ENCODE measurements at regions not wholly inside any gene's neighbourhood (a gene's known extent, or its start where the extent isn't known, plus 50 kb on each side); places are given as distances from the start of the nearest gene placed in this dataset.

DNA sequence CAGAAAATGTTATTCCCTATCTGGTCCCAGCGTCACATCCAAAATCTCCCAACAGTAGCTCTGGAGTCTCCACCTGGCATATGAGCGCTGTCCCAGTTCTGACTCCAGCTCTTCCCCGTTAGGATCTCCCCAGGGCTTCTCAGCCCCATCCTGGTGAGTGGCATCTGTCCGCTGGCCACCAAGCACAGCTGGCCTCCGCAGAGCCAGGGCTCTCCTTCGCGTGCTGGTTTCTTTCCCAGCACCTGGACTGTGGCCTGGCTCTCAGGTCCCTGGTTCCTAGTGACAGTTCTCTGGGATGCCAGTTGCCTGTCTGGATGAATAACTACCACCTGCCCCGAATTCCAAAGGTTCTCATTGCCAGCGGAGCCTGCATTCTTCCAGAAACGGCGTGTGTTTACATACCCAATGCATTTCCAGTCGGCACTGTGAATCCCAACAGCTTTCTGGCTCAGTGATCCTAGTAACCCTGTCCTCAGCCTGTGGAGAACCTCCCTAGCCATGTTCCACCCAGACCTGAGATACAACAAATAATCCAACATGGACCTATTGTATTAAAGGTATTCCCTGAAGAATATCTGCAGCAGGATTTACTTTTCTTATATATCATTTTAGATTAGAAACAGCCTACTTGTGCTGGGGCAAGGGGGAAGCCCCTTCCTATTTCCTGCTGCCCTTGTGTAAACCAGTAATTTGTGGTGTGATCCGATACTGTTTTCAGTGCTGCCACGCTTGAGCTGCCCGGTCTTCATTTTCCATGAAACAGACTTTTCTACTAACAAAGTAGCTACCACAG, 69.9 kb upstream of the PDE10A start:
- DNase-seq: no peak

DNA sequence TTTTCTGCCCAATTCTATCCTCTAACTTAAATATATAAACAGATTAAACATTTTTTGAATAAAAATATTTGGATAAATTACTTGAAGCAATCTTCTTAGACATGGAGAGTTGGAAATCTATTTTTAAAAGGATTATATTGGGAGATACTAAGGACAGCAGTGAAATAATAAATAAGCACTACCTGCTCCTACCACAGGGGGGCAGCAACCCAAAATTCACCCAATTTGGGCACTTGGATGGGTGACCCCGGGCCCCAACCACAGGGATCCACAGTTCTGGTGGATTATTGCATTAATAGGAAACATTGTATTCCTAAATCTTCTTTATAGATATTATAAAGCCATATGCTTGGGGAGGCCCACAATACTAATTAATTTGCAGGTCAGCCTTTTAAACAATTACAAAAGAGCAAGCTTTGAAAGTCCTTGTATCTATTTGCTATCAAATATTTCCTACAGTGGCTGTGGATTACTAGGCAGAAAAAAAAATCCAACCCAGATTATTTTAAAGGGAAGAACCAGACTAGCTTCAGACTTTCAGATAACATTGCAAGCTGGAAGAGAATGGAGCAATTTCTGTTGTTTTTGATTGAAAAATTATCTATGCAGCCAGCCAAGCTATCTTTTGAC, 66.4 kb upstream of the PDE10A start:
- DNase-seq: peak; percentile 12

DNA sequence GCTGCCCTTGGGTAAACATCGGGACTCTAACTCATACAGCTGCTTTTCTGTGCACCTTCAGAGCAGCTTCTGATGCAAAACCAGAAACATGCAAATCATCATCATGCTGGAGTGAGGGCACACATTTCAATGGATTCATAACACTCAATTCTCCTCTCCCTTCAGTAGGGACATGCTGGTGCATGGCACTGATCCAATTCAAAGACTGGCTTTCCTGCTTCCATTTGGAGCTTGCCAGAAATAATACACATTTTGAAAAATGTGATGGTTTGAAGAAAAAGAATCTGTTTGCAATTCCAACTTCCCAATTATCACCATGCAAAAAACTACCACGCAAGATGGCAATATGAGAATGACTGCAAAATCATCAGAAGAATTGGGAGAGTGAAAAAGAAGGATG, 65.2 kb upstream of the PDE10A start:
- no peak for DNase-seq

DNA sequence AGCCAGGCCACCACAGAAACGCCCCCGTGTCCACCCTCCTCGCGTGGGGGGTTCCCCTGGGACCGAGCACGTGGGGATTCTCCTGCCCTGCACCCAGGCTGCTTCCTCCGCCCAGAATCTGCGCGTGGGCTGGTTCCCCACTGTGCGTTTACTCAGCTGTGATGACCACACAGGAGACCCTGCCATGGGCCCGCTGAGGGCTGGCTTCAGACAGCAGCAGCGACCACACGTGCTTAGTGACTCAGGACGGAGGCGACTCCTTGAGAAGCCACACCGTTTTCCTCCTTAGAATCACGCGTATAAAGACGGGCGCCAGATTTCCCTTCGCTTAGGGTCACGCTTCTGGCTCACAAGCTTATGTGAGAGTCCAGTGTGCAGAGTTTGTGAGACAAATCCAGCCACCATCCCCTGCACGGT, 63.9 kb upstream of the PDE10A start:
- DNase-seq: no peak

DNA sequence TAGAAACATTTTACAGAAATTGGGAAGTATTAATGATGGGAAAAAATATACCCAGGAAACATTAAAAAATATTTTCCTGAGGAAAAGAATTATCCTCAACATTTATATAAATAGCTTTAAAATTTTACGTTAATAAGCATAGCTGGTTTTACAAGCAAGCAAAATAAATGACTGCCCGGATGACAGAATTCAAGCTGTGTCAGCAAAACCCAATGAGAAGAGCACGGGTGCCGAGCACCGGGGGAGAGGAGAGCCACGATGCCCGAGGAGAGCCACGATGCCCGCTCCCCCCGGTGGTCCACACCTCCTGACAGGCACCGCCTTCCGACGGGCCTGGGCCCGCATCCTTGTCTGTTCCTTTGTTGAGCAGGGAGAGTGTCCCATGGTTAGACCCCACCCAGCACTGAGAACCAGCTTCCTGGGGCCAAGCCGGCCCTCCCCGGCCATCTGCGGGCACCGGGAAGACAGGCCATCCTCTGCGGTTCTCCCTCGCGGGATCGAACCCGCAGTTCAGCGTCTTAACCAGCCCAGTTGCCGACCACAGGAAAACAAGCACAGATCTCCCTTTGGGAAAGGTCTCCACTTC, 63.3 kb upstream of the PDE10A start:
- no peak for DNase-seq

DNA sequence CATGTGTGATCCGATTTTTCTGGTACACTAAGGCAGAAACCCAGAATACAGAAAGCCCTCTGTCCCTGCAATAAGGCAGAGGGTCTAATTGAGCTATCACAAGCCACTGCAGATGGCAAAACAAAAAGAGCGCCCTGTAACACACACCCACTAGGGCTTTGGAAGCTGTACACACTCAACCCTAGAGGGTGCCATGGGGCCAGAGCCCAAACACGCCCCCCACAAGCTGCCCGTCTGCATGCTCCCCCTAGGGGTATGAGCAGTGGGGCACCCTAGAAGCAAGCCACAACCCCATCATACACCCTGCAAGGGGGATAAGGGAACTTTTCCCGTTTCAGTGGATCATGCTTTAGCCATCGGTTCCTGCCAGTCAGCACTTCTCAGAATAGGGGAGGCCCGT, 62.2 kb upstream of the PDE10A start:
- DNase-seq: no peak

DNA sequence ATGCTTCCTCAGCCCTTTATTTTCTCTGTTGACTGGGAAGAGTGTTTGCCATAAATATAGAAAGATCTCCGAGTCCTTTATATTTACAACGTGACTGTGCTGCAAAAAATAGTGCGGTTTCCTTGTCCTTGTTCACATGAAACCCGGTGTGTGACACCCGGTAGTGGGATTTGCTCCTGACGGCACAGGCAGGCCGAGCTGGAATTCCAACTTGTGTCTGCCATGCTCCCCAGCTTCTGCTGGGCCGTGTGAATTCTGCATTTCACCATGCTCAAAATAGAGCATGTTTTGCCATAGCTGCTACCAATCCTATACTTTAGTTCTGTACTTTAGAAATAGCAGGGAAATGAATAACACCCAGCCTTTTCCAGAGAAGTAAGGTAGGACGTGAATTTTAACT, 60.3 kb upstream of the PDE10A start:
- DNase-seq: no peak

DNA sequence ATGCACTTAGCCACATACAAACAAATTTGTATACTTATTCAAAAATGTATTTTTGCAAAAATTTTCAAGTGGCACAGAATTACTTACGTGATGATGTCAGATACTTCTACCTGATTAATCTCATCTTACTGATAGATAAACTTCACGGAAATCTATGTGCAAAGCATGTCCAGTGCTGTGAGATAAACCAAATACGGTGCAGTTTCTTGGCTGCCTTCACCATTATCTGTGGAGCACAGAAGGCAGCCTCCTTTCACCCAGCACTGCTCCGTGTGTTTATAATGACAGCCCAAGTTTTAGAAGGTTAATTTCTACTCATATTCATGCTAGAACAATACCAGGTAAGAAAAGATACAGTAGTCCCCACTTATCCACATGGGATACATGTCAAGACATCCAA, 59.0 kb upstream of the PDE10A start:
- DNase-seq: no peak

DNA sequence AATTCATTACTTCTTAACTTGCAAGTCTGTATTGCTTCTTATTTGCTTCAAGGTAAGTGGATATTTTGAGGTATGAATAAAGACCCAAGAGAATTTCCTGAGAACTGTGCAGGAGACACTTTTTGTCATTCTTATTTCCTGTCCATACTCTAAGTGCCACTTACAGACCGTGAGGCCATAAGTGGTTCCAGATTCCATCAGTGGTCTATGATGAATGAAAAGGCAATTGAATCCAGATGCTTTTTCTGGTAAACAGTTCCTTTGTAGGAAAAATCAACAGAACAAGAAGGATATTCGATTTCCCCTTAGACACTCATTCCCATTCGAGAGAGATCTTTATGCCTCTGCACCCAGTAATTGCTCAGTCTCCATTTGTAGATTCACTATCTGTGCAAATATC, 58.3 kb upstream of the PDE10A start:
- no peak for DNase-seq

DNA sequence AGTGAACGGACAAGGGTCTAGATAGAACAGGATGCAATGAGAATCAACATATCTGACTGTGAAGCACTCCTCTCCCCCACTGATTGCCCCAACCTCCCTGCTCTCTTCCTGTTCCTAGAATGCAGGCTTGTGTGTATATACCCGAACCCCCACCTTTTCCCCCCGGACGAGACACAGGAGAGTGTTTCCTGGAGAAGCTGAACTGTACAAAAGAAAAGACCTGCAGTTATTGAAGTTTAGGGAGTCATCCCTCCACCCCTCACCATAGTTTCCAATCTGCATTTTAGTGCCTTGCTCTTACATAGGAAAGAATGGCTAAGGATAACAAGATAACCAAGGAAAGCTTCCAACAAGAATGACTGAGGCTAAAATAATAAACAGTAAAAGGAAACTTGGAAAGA, 55.5 kb upstream of the PDE10A start:
- DNase-seq: no peak

DNA sequence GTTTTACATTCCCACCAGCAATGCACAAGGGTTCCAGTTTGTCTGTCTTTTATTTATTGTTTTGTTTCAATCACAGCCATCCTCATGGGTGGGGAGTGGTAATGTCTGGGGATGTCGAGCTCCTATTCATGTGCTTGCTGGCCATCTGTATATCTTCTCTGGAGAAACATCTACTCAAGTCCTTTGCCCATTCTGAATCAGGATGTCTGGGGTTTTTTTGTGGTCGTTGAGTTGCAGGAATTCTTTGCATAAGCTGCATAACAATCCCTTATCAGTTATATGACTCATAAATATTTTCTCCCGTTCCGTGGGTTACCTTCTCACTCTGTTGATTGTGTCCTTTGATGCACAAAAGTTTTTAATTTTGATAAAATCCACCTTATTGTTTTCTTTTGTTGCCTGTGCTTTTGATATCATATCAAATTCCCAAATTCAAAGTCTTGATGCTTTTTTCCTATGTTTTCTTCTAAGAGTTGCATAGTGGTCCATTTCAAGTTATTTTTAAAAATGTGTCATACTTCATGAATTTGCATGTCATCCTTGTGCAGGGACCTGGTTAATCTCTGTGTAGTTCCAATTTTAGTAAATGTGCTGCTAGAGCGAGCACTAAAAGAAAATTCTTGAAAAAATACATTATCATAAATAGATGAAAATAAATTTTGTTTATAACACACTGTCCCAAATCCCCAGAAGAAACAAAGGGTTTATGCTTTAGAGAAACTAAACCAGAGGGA, 54.9 kb upstream of the PDE10A start:
- DNase-seq: no peak

DNA sequence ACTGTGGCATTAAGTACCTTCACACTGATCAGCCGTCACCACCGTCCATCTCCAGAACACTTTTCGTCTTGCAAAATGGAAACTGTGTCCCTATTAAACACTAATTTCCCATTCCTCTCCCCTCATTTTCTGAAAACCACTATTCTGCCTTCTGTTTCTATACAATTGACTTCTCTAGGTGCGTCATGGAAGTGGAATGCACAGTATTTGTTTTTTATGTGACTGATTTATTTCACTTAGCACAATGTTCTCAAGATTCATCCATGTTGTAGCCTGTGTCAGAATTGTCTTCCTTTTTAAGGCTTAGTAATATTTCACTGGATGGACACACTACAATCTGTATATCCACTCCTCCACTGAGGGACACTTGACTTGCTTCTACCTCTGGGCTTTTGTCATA, 53.8 kb upstream of the PDE10A start:
- DNase-seq: no peak

DNA sequence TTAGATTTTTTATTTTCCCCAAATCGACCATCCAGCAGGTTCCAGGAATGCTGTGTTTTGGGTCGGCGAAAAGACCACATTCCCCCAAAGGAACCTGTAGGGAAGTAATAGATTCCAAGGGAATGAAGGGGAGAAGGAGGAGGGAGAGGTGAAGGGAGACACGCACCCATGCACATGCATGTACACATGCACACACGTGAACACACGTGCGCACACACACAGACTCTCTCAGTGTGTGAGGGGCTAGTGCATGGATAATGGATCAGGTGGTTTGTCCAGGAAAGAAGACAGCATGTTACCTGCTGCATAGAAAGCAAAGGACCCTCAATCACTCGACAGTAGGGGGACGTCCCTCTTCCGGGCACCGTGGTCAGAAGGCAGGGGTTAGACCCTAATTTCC, 52.4 kb upstream of the PDE10A start:
- no peak for DNase-seq

DNA sequence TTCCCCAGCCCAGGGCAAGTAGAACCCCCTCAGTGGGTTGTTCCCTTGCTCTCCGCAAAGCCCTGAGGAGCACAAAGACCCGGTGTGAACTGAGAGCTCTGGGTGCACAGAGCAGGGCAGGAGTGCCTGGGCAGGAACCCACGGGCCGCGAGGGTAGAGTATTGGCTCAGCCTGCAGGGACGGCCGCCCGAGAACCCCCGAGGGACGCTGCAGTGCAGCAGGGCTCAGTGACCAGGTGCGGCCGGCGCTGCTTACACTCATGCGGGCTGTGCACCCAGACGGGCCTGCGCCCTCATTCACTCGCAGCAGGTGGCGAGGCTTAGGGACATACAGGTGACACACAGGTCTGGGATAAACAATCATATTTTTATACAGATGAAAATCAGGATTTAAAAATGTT, 51.9 kb upstream of the PDE10A start:
- DNase-seq: no peak

DNA sequence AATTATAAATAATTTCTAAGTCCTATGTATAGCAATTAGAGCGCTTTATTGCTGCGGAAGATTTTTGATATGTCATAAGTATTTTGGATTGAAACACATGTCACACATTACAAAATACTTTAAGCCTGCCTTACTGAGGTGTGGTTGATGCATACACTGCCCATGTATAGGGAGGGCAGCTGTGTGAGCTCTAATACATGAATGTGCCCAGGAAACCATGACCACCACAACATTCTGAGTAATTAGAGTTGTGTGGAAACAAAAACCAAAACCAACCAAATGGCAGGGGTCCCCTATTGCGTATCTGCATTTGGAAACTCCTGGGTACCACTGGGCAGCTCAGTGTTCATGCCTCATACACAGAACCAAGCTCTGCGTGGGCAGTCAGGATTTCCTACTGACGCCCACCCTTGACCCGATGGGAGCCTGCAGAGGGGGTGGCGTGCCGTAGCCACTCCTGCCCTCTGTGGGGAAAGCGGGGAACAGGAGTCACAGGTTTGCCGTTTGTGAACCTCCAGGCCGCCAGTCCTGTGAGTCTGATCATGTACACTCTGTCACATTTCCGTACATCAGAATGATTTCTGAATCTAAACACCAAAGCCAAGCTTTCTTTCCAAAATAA, 50.9 kb upstream of the PDE10A start:
- DNase-seq: no peak
